Left colon (tissue), 2 donors: ENCODE measurements at regions not wholly inside any gene's neighbourhood (a gene's known extent, or its start where the extent isn't known, plus 50 kb on each side); places are given as distances from the start of the nearest gene placed in this dataset.

Source experiments
- ATAC-seq: fragments of 200-7000 bp; cut with Tn5 transposase; one replicate; pipeline ENCODE4 v1.9.1; 2020; ENCODE audit warnings: mild to moderate bottlenecking, moderate library complexity
- DNase-seq, 2 donors: peaks; one replicate each; pipeline ENCODE4 v3.0.0-alpha.2; 2020
- intact Hi-C, 2 donors: fragments of 100-400 bp; cut with DNase I in 1 of 2; cut with micrococcal nuclease in 1 of 2; formaldehyde crosslinking; loops; one replicate each; pipeline versions ENCODE4 v1.11.2 to v1.14.0; 2022; cut with DNase I, micrococcal nuclease
- donor health status: DM: no; HTN: no; CAD: no.
- donor health status: DM: yes; HTN: yes; CAD: no.

GRCh38 chr18:72692086-72692485 lies 147.9 kb upstream of the CBLN2 start:
- peak in 1 of 2 donors; percentile 45 for DNase-seq
- intact Hi-C loops, result no loop called here
- ATAC-seq, result peak; percentile 98

- ATAC-seq (no peak), DNase-seq (no peak)
- intact Hi-C loops, result no loop called here
Measured at GRCh38 chr18:72687736-72688135, 143.6 kb upstream of the CBLN2 start.

GRCh38 chr18:72675394-72675793 lies 131.3 kb upstream of the CBLN2 start:
- intact Hi-C loops, result no loop called here
- DNase-seq, result no peak
- ATAC-seq, result no peak

GRCh38 chr18:72674710-72675109 lies 130.6 kb upstream of the CBLN2 start:
- DNase-seq, result no peak
- intact Hi-C loops, result no loop called here
- no peak for ATAC-seq

- ATAC-seq (no peak), DNase-seq (no peak)
- intact Hi-C loops, result no loop called here
Measured at GRCh38 chr18:72673242-72673641, 129.1 kb upstream of the CBLN2 start.

- DNase-seq (no peak), ATAC-seq (no peak)
- intact Hi-C loops, result no loop called here
Measured at GRCh38 chr18:72672364-72673184, 128.4 kb upstream of the CBLN2 start.

GRCh38 chr18:72667932-72668331 lies 123.8 kb upstream of the CBLN2 start:
- intact Hi-C loops, result no loop called here
- DNase-seq (no peak), ATAC-seq (no peak)

- peak; percentile 45 for ATAC-seq
- DNase-seq, result peak in 1 of 2 donors; percentile 36
Measured at GRCh38 chr18:72652990-72653593, 109.0 kb upstream of the CBLN2 start.

GRCh38 chr18:72651033-72651432 lies 106.9 kb upstream of the CBLN2 start:
- intact Hi-C loops, result no loop called here
- ATAC-seq (no peak), DNase-seq (no peak)

More at GRCh38 chr18:72652990-72653593, 109.0 kb upstream of the CBLN2 start:
- intact Hi-C loops, result no loop called here

- intact Hi-C loops, result no loop called here
- DNase-seq (no peak), ATAC-seq (no peak)
Measured at GRCh38 chr18:72648481-72648960, 104.4 kb upstream of the CBLN2 start.

- DNase-seq (no peak), ATAC-seq (no peak)
- intact Hi-C loops, result no loop called here
Measured at GRCh38 chr18:72648079-72648478, 103.9 kb upstream of the CBLN2 start.

- no peak for DNase-seq
- ATAC-seq, result no peak
- intact Hi-C loops, result no loop called here
Measured at GRCh38 chr18:72640557-72640956, 96.4 kb upstream of the CBLN2 start.

- intact Hi-C loops, result no loop called here
- no peak for ATAC-seq
- no peak for DNase-seq
Measured at GRCh38 chr18:72638376-72638775, 94.2 kb upstream of the CBLN2 start.

GRCh38 chr18:72637721-72638120 lies 93.6 kb upstream of the CBLN2 start:
- intact Hi-C loops, result no loop called here
- ATAC-seq (no peak), DNase-seq (no peak)

- intact Hi-C loops, result no loop called here
- ATAC-seq, result no peak
- no peak for DNase-seq
Measured at GRCh38 chr18:72637299-72637698, 93.2 kb upstream of the CBLN2 start.

GRCh38 chr18:72636611-72637010 lies 92.5 kb upstream of the CBLN2 start:
- DNase-seq (no peak), ATAC-seq (no peak)
- intact Hi-C loops, result no loop called here

- no peak for ATAC-seq
- intact Hi-C loops, result no loop called here
Measured at GRCh38 chr18:72634500-72634899, 90.4 kb upstream of the CBLN2 start.

GRCh38 chr18:72630991-72631390 lies 86.8 kb upstream of the CBLN2 start:
- intact Hi-C loops, result no loop called here
- no peak for DNase-seq
- ATAC-seq, result no peak

More at GRCh38 chr18:72634500-72634899, 90.4 kb upstream of the CBLN2 start:
- no peak for DNase-seq

GRCh38 chr18:72623444-72623843 lies 79.3 kb upstream of the CBLN2 start:
- intact Hi-C loops, result no loop called here
- DNase-seq (no peak), ATAC-seq (no peak)

- ATAC-seq, result no peak
- no peak for DNase-seq
- intact Hi-C loops, result no loop called here
Measured at GRCh38 chr18:72613534-72613930, 69.4 kb upstream of the CBLN2 start.
